ENCODE measurements at regions not wholly inside any gene's neighbourhood (a gene's known extent, or its start where the extent isn't known, plus 50 kb on each side); places are given as distances from the start of the nearest gene placed in this dataset.

DNA sequence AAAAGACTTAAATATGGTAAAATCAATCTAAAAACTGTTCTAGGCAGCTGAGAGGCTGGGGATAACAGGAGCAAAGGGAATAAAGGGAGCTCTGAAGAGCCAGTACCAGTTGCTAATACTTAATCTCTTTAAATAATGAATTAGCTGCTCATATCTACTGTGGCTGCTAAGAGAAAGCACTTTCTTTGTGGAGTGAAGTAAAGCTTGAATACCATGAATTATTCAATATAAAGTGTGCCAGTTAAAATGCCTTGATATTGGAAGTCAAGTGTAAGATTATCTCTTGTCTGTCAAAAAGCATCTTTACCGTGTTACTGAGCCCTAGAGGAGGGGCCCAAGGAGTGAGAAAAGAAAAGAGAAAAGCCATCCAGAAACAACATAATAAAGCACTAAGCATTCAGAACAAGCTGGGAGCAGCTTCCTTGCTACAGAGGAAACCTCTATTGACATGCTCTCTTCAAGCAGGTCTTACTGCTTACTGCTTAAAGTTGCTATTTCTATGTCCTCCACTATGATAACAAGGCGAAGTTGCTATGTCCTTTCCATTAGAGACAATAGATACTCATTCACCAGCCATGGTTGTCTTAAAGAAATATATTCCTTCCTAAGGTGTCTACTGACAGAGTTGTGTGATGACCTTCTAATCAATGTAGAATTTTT lies 297.4 kb downstream of the CETN3 start:
- TF ChIP-seq POLR2A (IDR thresholded peaks at IDR 0.05) (no peak), POLR2AphosphoS5 (IDR thresholded peaks at IDR 0.05) (no peak)
- TF ChIP-seq, protein P1, sequence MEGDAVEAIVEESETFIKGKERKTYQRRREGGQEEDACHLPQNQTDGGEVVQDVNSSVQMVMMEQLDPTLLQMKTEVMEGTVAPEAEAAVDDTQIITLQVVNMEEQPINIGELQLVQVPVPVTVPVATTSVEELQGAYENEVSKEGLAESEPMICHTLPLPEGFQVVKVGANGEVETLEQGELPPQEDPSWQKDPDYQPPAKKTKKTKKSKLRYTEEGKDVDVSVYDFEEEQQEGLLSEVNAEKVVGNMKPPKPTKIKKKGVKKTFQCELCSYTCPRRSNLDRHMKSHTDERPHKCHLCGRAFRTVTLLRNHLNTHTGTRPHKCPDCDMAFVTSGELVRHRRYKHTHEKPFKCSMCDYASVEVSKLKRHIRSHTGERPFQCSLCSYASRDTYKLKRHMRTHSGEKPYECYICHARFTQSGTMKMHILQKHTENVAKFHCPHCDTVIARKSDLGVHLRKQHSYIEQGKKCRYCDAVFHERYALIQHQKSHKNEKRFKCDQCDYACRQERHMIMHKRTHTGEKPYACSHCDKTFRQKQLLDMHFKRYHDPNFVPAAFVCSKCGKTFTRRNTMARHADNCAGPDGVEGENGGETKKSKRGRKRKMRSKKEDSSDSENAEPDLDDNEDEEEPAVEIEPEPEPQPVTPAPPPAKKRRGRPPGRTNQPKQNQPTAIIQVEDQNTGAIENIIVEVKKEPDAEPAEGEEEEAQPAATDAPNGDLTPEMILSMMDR (IDR thresholded peaks at IDR 0.05): no peak
- Histone ChIP-seq H3K4me3 (peak overlapping the region in 1 of 3 donors; percentile 30), H3K36me3 (no peaks in the 10 kb centered on the region), H3K27me3 (no peaks in the 10 kb centered on the region), H3K27ac (no peak overlapping the region), H3K9me3 (no peaks in the 10 kb centered on the region), H3K4me1 (no peaks in the 10 kb centered on the region)
- no peak for DNase-seq (ENCODE audit: low spot score in 2 of 2)
- intact Hi-C loops (cut with DNase I; ENCODE audit: low total_unique reads): no loop called here

DNA sequence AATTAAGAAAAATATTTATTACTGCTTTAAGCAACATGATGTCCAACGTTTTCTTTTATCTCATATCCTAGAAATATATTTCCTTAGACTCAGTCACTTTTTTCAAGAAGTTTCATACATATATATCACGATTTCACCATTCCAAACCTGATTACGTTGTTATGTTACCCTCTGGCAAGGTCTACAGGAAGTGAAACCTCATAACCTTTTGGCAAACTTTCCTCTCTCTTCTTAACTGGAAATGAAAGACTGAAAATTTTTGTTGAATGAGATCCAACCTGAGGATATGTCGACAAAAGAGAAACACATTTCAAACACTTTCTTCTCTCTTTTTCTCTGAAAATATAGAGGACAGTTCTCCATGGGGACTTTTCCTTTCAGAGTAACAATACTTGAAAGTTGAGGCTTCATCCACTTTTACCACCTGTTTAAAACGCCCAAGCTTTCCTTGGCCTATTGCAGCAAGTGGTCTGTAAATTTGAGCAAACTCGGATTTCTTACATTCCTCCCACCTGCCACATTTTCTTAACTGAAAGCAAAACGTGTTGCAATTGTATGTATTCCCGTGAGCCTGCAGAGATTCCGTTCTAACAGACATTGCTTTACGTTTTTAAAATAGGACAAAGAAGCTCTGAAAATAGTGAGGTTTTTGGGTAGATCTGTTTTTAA lies 298.1 kb downstream of the CETN3 start:
- TF ChIP-seq, protein P1 (IDR thresholded peaks at IDR 0.05): no peak
- TF ChIP-seq POLR2A (IDR thresholded peaks at IDR 0.05) (no peak), POLR2AphosphoS5 (IDR thresholded peaks at IDR 0.05) (no peak)
- H3K27me3 ChIP-seq: no peaks in the 10 kb centered on the region
- H3K36me3 ChIP-seq: no peaks in the 10 kb centered on the region
- DNase-seq (ENCODE audit: low spot score in 2 of 2): no peak
- H3K27ac ChIP-seq: no peak overlapping the region
- H3K9me3 ChIP-seq: no peaks in the 10 kb centered on the region
- H3K4me3 ChIP-seq: peak overlapping the region in 1 of 3 donors; percentile 30
- intact Hi-C loops (cut with DNase I; ENCODE audit: low total_unique reads): no loop called here
- no peaks in the 10 kb centered on the region for H3K4me1 ChIP-seq

DNA sequence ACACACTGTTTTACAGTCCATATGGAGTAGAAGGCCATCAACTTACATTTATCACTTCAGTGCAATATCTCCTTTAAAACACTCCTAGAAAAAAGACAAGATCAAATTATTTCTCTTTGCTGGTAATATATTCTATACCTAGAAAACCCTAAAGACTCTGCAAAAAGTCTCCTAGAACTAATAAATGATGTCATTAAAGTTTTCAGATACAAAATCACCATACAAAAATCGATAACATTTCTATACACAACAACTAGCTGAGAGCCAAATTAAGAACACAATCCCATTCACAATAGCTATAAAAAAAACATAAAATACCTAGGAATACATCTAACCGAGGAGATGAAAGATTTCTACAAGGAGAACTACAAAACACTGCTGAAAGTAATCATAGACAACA lies 300.3 kb downstream of the CETN3 start:
- no peaks in the 10 kb centered on the region for H3K27me3 ChIP-seq
- peaks cover 0 to 5% of the 10 kb centered on the region in 2 donors for H3K9me3 ChIP-seq
- TF ChIP-seq POLR2A (IDR thresholded peaks at IDR 0.05) (no peak), POLR2AphosphoS5 (IDR thresholded peaks at IDR 0.05) (no peak)
- TF ChIP-seq, protein P1 (IDR thresholded peaks at IDR 0.05): no peak
- H3K36me3 ChIP-seq: no peaks in the 10 kb centered on the region
- no peak overlapping the region for H3K4me3 ChIP-seq
- no peak overlapping the region for H3K27ac ChIP-seq
- intact Hi-C loops (cut with DNase I; ENCODE audit: low total_unique reads): no loop called here
- no peaks in the 10 kb centered on the region for H3K4me1 ChIP-seq
- no peak for DNase-seq (ENCODE audit: low spot score in 2 of 2)

DNA sequence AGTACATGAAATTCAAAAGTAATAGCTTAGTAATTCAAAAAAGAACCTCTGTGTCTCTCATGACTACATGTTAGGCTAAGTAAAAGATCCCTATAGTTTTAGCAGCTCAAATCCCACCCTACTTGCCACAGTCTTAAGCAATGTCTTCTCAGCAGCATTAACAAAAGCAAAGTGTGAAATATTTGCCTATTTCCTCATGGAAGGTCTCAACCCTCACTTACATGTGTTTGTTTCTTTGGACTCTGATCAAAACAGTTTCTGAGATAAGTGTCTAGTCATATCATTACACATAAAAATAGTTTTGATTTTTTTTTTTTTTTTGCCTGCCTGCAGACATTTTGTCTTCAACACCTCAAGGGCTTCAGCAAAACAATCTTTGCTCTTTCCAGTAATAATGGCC lies 310.5 kb downstream of the CETN3 start:
- intact Hi-C loops (cut with DNase I; ENCODE audit: low total_unique reads): no loop called here
- no peaks in the 10 kb centered on the region for H3K27me3 ChIP-seq
- no peaks in the 10 kb centered on the region for H3K9me3 ChIP-seq
- TF ChIP-seq POLR2A (IDR thresholded peaks at IDR 0.05): no peak
- TF ChIP-seq, protein P1 (IDR thresholded peaks at IDR 0.05): no peak
- TF ChIP-seq POLR2AphosphoS5 (IDR thresholded peaks at IDR 0.05): no peak
- H3K27ac ChIP-seq: no peak overlapping the region
- no peaks in the 10 kb centered on the region for H3K4me1 ChIP-seq
- no peak overlapping the region for H3K4me3 ChIP-seq
- DNase-seq (ENCODE audit: low spot score in 2 of 2): no peak
- H3K36me3 ChIP-seq: no peaks in the 10 kb centered on the region

DNA sequence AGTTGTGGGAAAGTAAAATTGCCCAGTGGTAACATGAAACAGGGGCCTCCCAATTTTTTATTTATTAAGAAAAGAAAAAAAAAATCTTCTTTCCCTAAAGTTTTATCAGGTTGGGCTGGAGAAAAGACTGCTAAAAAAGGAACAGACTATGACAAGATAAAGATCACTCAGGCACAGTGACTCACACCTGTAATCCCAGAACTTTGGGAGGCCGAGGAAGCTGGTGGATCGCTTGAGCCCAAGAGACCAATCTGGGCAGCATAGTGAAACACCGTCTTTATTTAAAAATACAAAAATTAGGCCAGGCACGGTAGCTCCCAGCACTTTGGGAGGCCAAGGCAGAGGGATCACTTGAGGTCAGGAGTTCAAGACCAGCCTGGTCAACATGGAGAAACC lies 312.5 kb downstream of the CETN3 start:
- intact Hi-C loops (cut with DNase I; ENCODE audit: low total_unique reads): no loop called here
- no peaks in the 10 kb centered on the region for H3K9me3 ChIP-seq
- DNase-seq (ENCODE audit: low spot score in 2 of 2): no peak

More for the DNA sequence above, 312.5 kb downstream of the CETN3 start:
- Histone ChIP-seq H3K27me3 (no peaks in the 10 kb centered on the region), H3K27ac (no peak overlapping the region), H3K36me3 (no peaks in the 10 kb centered on the region), H3K4me1 (no peaks in the 10 kb centered on the region), H3K4me3 (no peak overlapping the region)
- TF ChIP-seq, protein P1 (IDR thresholded peaks at IDR 0.05): no peak
- TF ChIP-seq POLR2A (IDR thresholded peaks at IDR 0.05): no peak
- TF ChIP-seq POLR2AphosphoS5 (IDR thresholded peaks at IDR 0.05): no peak
